Activated CD8-positive, alpha-beta T cell treated with anti-CD3 and anti-CD28 coated beads, Interleukin-2, amount 10 ng/mL, durations not matched to agents 7 days and 5 days (primary cell): ENCODE measurements at regions not wholly inside any gene's neighbourhood (a gene's known extent, or its start where the extent isn't known, plus 50 kb on each side); places are given as distances from the start of the nearest gene placed in this dataset.

Experiments
- ATAC-seq: fragments of 150-1000 bp; cut with Tn5 transposase; one replicate; pipeline ENCODE4 v1.10.0; 2021; ENCODE audit warnings: moderate library complexity
- CTCF ChIA-PET: fragments of 350-600 bp; sonication (Branson Sonifier 250); formaldehyde crosslinking; loops from one replicate; lab custom pipeline; 2021; ENCODE audit warnings: antibody characterized with exemption; lab: Charles Lee
- POLR2A ChIA-PET: fragments of 350-600 bp; sonication (Branson Sonifier 250); formaldehyde crosslinking; loops from one replicate; lab custom pipeline; 2021; ENCODE audit warnings: antibody characterized with exemption; lab: Charles Lee
- DNase-seq: peaks from one replicate; pipeline ENCODE4 v3.0.0-alpha.2; 2020
- H3K27ac Mint-ChIP-seq: one replicate; pipeline ENCODE4 v1.8.0; 2021; ENCODE audit warnings: mild to moderate bottlenecking, mixed read lengths
- H3K27me3 Mint-ChIP-seq: one replicate; pipeline ENCODE4 v1.8.0; 2021; ENCODE audit warnings: low read depth, mixed read lengths
- H3K36me3 Mint-ChIP-seq: one replicate; pipeline ENCODE4 v1.8.0; 2021; ENCODE audit warnings: low read depth, mixed read lengths
- H3K4me1 Mint-ChIP-seq: one replicate; pipeline ENCODE4 v1.8.0; 2021; ENCODE audit warnings: low read depth, mixed read lengths
- H3K4me3 Mint-ChIP-seq: one replicate; pipeline ENCODE4 v1.8.0; 2021; ENCODE audit warnings: mild to moderate bottlenecking, mixed read lengths
- H3K9me3 Mint-ChIP-seq: one replicate; pipeline ENCODE4 v1.8.0; 2022; ENCODE audit warnings: mixed read lengths; ENCODE audit not compliant: insufficient read depth

- Mint-ChIP-seq H3K9me3 (peaks cover 15% of the 10 kb centered on the region), H3K36me3 (peaks cover 7% of the 10 kb centered on the region), H3K4me1 (no peaks in the 10 kb centered on the region), H3K4me3 (no peak overlapping the region), H3K27me3 (peaks cover 32% of the 10 kb centered on the region), H3K27ac (no peak overlapping the region)
- POLR2A ChIA-PET: no interaction called here
- CTCF ChIA-PET: no interaction called here
- DNase-seq: no peak
- no peak for ATAC-seq
These were observed 53.4 kb downstream of the FOXB1 start for GRCh38 chr15:60057554-60057953.

DNA sequence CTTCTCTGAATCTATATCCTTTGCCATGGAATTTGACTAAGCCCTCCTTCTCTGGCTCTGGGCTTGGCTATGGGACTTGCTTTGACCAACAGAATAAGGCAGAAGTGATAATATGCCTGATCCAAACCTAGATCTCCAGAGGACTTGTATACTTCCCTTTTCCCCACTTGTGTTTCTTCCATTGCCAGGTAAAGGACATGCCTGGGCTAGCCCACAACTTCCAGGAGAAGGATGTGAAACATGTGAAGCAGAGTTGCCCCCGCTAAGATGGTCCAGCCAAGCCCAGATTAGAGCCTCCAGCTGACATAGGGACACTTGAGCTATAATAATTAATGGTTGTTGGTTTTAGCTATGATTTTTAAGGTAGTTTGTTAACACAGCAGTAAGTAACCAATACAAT lies 55.1 kb downstream of the FOXB1 start:
- Mint-ChIP-seq H3K27ac (no peak overlapping the region), H3K4me1 (no peaks in the 10 kb centered on the region), H3K36me3 (peaks cover 7% of the 10 kb centered on the region), H3K27me3 (peaks cover 22% of the 10 kb centered on the region), H3K9me3 (peaks cover 17% of the 10 kb centered on the region), H3K4me3 (no peak overlapping the region)
- ATAC-seq (no peak), DNase-seq (no peak)
- ChIA-PET POLR2A (no interaction called here), CTCF (no interaction called here)

DNA sequence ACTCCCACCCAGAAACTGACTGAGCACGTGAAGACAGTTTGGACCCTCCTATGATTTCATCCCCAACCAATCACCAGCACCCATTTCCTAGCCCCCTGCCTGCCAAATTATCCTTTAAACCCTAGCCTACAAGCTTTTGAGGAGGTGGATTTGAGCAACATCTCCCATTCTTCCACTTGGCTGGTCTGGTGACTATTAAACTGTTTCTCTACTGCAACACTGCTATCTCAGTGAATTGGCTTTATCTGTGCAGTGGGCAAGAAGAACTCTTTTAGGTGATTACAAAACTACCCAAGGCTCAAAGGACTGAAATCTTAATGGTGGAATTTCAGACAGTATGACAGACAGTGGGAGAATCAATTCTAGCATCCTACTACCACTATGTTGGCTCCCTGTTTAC lies 57.6 kb downstream of the FOXB1 start:
- POLR2A ChIA-PET: no interaction called here
- ATAC-seq (no peak), DNase-seq (no peak)
- Mint-ChIP-seq H3K4me1 (no peaks in the 10 kb centered on the region), H3K27me3 (peaks cover 14% of the 10 kb centered on the region), H3K27ac (no peak overlapping the region), H3K4me3 (no peak overlapping the region), H3K36me3 (peaks cover 7% of the 10 kb centered on the region), H3K9me3 (peaks cover 17% of the 10 kb centered on the region)
- CTCF ChIA-PET: no interaction called here

GRCh38 chr15:60062826-60063225 lies 58.7 kb downstream of the FOXB1 start:
- Mint-ChIP-seq H3K27ac (no peak overlapping the region), H3K4me3 (no peak overlapping the region), H3K36me3 (peaks cover 7% of the 10 kb centered on the region), H3K27me3 (peaks cover 10% of the 10 kb centered on the region), H3K4me1 (no peaks in the 10 kb centered on the region), H3K9me3 (peaks cover 17% of the 10 kb centered on the region)
- POLR2A ChIA-PET: no interaction called here
- DNase-seq (no peak), ATAC-seq (no peak)
- CTCF ChIA-PET: no interaction called here

DNA sequence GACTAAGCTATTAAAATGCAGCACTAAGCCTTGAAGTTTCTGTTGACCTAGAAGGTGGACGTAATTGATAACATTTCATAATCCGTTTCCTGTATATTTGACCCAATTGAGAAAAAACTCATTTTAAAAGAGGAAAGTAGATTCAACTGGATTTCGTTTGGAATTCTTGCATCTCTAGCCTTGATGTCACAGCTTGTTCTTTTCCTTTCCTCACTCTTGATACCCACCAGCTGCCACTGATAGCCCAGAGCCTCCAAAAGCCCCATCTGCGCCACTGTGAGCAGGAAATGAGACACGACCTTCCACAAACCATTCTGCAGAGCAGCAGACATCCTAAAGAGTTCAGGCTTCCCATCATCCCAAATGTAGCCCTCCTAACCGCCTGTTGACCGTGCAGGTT lies 61.8 kb downstream of the FOXB1 start:
- Mint-ChIP-seq H3K27me3 (peaks cover 8% of the 10 kb centered on the region), H3K9me3 (peaks cover 15% of the 10 kb centered on the region), H3K4me1 (no peaks in the 10 kb centered on the region), H3K27ac (no peak overlapping the region), H3K4me3 (no peak overlapping the region), H3K36me3 (peaks cover 7% of the 10 kb centered on the region)
- ChIA-PET POLR2A (no interaction called here), CTCF (interaction anchor here (1.0 kb wide), 1 partner anchor 14 kb away, joined by 3 read pairs; no protein-coding TSS in a partner anchor)
- DNase-seq (no peak), ATAC-seq (no peak)

- Mint-ChIP-seq H3K4me3 (no peak overlapping the region), H3K4me1 (peaks cover 17% of the 10 kb centered on the region), H3K27me3 (peaks cover 9% of the 10 kb centered on the region), H3K9me3 (no peaks in the 10 kb centered on the region), H3K36me3 (no peaks in the 10 kb centered on the region), H3K27ac (no peak overlapping the region)
- no peak for ATAC-seq
- ChIA-PET POLR2A (no interaction called here), CTCF (interaction anchor here (1.2 to 1.3 kb wide), 2 partner anchors 10 to 22 kb away, joined by 3 read pairs; no protein-coding TSS in a partner anchor)
- DNase-seq: no peak
These were observed 66.9 kb downstream of the FOXB1 start for GRCh38 chr15:60070838-60071493.

DNA sequence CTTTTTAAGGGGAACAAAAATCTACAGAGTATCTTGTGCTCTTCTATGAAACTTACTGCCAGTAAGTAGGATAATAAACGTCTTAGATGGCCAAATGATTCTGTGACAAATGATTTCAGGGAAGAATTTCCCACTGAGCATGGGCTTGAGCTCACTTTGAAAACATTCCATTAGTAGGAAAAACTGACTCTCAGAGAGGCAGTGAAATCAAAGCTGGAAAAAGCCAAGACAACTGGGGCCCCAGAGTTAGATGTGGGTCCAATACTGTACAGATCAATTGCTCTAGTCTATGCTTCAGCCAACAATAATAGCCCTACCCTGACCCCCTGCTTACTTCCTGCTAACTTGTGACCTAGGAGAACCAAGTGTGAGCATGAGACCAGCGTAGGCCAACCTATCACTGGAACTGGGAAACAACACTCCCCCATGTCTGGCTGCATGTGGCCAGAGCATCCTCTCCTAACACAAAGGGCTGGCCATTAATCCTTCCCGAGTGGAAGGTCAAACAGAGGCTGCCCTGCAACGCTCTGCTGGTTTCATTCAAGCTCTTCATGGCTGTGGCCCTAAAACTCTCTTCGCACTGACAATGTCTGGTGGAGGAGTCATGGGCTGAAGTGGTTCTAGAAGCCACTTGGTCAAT lies 68.8 kb downstream of the FOXB1 start:
- ChIA-PET POLR2A (interaction anchor here (0.6 kb wide), 1 partner anchor 101 kb away, joined by 3 read pairs; no protein-coding TSS in a partner anchor), CTCF (no interaction called here)
- Mint-ChIP-seq H3K27ac (no peak overlapping the region), H3K4me3 (no peak overlapping the region), H3K27me3 (peaks cover 5% of the 10 kb centered on the region), H3K9me3 (no peaks in the 10 kb centered on the region), H3K4me1 (peaks cover 37% of the 10 kb centered on the region), H3K36me3 (no peaks in the 10 kb centered on the region)
- DNase-seq: no peak
- no peak for ATAC-seq

DNA sequence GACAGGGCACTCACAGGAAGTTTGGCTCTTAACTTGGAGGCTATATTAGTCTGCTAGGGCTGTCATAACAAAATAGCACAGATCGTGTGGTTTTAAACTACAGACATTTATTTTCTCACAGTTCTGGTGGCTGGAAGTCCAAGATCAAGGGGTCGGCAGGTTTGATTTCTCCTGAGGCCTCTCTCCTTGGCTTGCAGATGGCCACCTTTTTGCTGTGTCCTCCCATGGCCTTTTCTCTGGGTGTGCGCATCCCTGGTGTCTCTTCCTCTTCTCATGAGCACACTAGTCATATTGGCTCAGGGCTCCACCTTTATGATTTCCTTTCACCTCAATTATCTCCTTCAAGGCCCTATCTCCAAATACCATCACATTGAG lies 69.3 kb downstream of the FOXB1 start:
- Mint-ChIP-seq H3K4me3 (no peak overlapping the region), H3K27me3 (peaks cover 5% of the 10 kb centered on the region), H3K36me3 (no peaks in the 10 kb centered on the region), H3K9me3 (no peaks in the 10 kb centered on the region), H3K27ac (no peak overlapping the region), H3K4me1 (peaks cover 41% of the 10 kb centered on the region)
- CTCF ChIA-PET: no interaction called here
- ATAC-seq: no peak
- POLR2A ChIA-PET: interaction anchor here (0.6 kb wide), 1 partner anchor 100 kb away, joined by 3 read pairs; no protein-coding TSS in a partner anchor
- DNase-seq: no peak

- POLR2A ChIA-PET: no interaction called here
- H3K27me3 Mint-ChIP-seq: peaks cover 5% of the 10 kb centered on the region
- H3K9me3 Mint-ChIP-seq: no peaks in the 10 kb centered on the region
- no peaks in the 10 kb centered on the region for H3K36me3 Mint-ChIP-seq
- CTCF ChIA-PET: no interaction called here
- H3K4me3 Mint-ChIP-seq: no peak overlapping the region
- H3K4me1 Mint-ChIP-seq: peaks cover 41% of the 10 kb centered on the region
- DNase-seq (no peak), ATAC-seq (no peak)
- no peak overlapping the region for H3K27ac Mint-ChIP-seq
These were observed 70.2 kb downstream of the FOXB1 start for GRCh38 chr15:60074181-60074885.

GRCh38 chr15:60076045-60076444 lies 71.9 kb downstream of the FOXB1 start:
- Mint-ChIP-seq H3K4me3 (no peak overlapping the region), H3K9me3 (no peaks in the 10 kb centered on the region), H3K27me3 (peaks cover 2% of the 10 kb centered on the region), H3K4me1 (peaks cover 41% of the 10 kb centered on the region), H3K36me3 (no peaks in the 10 kb centered on the region), H3K27ac (no peak overlapping the region)
- CTCF ChIA-PET: no interaction called here
- no peak for DNase-seq
- ATAC-seq: no peak
- POLR2A ChIA-PET: no interaction called here

DNA sequence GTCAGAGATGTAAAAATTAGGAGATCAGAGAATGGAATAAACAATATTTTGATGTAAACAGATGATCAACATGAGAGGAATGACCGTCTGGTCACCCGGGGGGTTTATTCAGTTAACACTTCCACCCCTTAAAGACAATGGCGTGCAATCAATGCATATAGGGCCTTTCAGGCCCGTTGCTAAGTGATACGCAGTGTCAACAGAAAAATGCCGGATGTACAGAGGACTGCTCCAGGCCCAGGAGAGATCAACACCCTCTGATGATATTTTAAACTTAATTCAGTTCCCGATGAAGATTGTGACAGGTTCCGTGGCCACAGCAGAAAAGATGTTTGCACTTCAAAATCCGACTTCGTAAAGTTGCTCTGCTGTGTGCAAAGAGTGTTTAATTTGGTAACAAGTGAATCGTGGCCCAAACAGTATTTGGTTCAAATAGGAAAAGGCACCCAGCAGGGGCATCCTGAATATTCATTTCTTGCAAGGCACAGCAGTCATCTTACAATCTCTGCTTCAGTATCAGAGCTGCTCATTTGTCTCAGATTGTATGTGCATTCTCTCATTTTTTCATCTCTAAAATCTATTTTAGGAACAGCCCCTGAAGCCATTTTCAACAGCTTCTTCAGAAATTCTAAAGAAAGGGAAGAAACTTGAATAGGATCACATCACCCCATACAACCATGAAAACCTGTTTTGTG lies 72.6 kb downstream of the FOXB1 start:
- Mint-ChIP-seq H3K9me3 (no peaks in the 10 kb centered on the region), H3K4me1 (peaks cover 41% of the 10 kb centered on the region), H3K4me3 (no peak overlapping the region), H3K27me3 (peaks cover 1% of the 10 kb centered on the region), H3K27ac (no peak overlapping the region), H3K36me3 (no peaks in the 10 kb centered on the region)
- ChIA-PET CTCF (interaction anchor here (0.6 kb wide), 1 partner anchor 50 kb away, joined by 3 read pairs; no protein-coding TSS in a partner anchor), POLR2A (no interaction called here)
- no peak for DNase-seq
- ATAC-seq: no peak
